ENCODE measurements at regions not wholly inside any gene's neighbourhood (a gene's known extent, or its start where the extent isn't known, plus 50 kb on each side); places are given as distances from the start of the nearest gene placed in this dataset.
"Not testable (repeated sequence)": the region's sequence is repeated elsewhere in the genome, so short reads cannot be mapped to it uniquely, and the experiment has no call there.

GRCh38 chr2:239819974-239820555 is 205.1 kb downstream of the NDUFA10 start:
- DNase-seq (ENCODE audit: low read depth in 2 of 2) = no peak

- DNase-seq (ENCODE audit: low read depth in 2 of 2) = no peak
Measured at GRCh38 chr2:239819091-239819973, 205.8 kb downstream of the NDUFA10 start.

- DNase-seq (ENCODE audit: low read depth in 2 of 2) = no peak
Measured at GRCh38 chr2:239818531-239819011, 206.6 kb downstream of the NDUFA10 start.

GRCh38 chr2:239818086-239818485 is 207.1 kb downstream of the NDUFA10 start:
- DNase-seq (ENCODE audit: low read depth in 2 of 2) = no peak

GRCh38 chr2:239817468-239818031 is 207.6 kb downstream of the NDUFA10 start:
- DNase-seq (ENCODE audit: low read depth in 2 of 2) = not testable (repeated sequence)

- no peak for DNase-seq (ENCODE audit: low read depth in 2 of 2)
Measured at GRCh38 chr2:239816576-239817467, 208.3 kb downstream of the NDUFA10 start.

- DNase-seq (ENCODE audit: low read depth in 2 of 2) = no peak
Measured at GRCh38 chr2:239815671-239816070, 209.5 kb downstream of the NDUFA10 start.

- DNase-seq (ENCODE audit: low read depth in 2 of 2) = no peak
Measured at GRCh38 chr2:239814861-239815601, 210.1 kb downstream of the NDUFA10 start.

GRCh38 chr2:239814116-239814860 is 210.9 kb downstream of the NDUFA10 start:
- no peak for DNase-seq (ENCODE audit: low read depth in 2 of 2)

GRCh38 chr2:239813261-239814115 is 211.7 kb downstream of the NDUFA10 start:
- no peak for DNase-seq (ENCODE audit: low read depth in 2 of 2)

- no peak for DNase-seq (ENCODE audit: low read depth in 2 of 2)
Measured at GRCh38 chr2:239811806-239812560, 213.2 kb downstream of the NDUFA10 start.

- DNase-seq (ENCODE audit: low read depth in 2 of 2) = no peak
Measured at GRCh38 chr2:239811111-239811781, 213.9 kb downstream of the NDUFA10 start.

GRCh38 chr2:239809391-239809790 is 215.8 kb downstream of the NDUFA10 start:
- no peak for DNase-seq (ENCODE audit: low read depth in 2 of 2)

GRCh38 chr2:239807568-239807967 is 217.6 kb downstream of the NDUFA10 start:
- DNase-seq (ENCODE audit: low read depth in 2 of 2) = no peak

GRCh38 chr2:239806758-239807434 is 218.2 kb downstream of the NDUFA10 start:
- DNase-seq (ENCODE audit: low read depth in 2 of 2) = no peak

- no peak for DNase-seq (ENCODE audit: low read depth in 2 of 2)
Measured at GRCh38 chr2:239806276-239806675, 218.9 kb downstream of the NDUFA10 start.

- DNase-seq (ENCODE audit: low read depth in 2 of 2) = no peak
Measured at GRCh38 chr2:239805414-239805813, 219.7 kb downstream of the NDUFA10 start.

- no peak for DNase-seq (ENCODE audit: low read depth in 2 of 2)
Measured at GRCh38 chr2:239805043-239805329, 220.2 kb downstream of the NDUFA10 start.
